NOMO-1 (cell line): ENCODE measurements at regions not wholly inside any gene's neighbourhood (a gene's known extent, or its start where the extent isn't known, plus 50 kb on each side); places are given as distances from the start of the nearest gene placed in this dataset.
"Not testable (repeated sequence)": the region's sequence is repeated elsewhere in the genome, so short reads cannot be mapped to it uniquely, and the experiment has no call there.

Source experiments
- DNase-seq, 2 experiments: peaks; one replicate each; lab custom pipeline; 2025; ENCODE audit not compliant: unreplicated experiment in 2 of 2; lab: John Stamatoyannopoulos, UW

DNA sequence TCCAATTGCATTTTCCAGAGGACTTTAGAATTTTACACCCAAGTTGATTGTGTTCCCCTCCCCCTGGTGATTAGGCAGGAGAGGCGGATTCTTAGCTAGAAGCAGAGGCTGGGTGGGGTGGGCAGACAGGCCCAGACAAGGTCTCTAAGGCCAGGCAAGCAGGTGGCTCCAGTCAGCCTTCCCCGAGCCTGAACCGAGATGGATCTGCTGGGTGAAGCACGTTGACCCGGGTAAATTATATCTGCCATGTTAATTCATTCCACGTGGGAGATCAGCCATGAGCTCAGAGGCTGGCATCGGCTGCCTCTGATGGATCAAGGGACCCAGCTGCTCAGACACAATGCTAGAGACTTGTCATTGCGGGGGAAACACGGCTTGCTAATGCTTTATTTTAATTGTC is 159.5 kb upstream of the MAFB start:
- no peak for DNase-seq

DNA sequence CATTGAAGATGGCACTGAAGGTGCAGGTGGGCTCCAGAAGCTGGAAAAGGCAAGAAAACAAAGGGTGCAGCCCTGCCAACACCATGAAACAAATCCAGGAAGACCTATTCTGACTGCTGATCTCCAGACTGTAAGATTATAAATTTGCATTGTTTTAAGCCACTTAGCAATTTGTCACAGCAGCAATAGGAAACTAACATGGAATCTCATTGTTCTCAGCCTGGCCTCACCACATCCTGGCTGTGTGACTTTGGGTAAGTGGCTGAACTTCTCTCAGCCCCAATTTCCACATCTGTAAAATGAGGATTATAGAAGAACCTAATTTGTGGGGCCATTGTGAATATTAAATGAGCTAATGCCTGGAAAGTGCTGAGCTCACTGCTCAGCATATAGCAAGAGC is 160.4 kb upstream of the MAFB start:
- DNase-seq, result no peak

GRCh38 chr20:40851051-40851450 is 162.0 kb upstream of the MAFB start:
- no peak for DNase-seq

DNA sequence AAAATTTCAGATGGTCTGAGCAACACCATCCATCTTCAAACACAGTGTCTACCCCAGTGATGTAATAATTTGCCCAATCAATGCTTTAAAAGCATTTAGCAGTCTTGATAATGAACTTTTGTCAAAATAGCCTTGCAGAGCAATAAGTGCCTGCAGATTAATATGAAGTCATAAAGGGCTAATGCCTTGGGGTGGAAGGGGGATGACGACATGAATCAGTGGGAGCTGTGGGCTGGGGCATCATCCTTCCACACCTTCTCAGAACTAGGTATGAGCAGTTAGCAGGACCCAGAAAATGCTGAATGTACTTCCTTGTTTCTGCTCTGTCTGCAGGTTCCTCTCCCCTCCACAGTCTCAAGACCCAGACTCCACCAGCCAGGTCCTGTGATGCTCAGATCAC is 166.2 kb upstream of the MAFB start:
- peak in 1 of 2 experiments; percentile 6 for DNase-seq

DNA sequence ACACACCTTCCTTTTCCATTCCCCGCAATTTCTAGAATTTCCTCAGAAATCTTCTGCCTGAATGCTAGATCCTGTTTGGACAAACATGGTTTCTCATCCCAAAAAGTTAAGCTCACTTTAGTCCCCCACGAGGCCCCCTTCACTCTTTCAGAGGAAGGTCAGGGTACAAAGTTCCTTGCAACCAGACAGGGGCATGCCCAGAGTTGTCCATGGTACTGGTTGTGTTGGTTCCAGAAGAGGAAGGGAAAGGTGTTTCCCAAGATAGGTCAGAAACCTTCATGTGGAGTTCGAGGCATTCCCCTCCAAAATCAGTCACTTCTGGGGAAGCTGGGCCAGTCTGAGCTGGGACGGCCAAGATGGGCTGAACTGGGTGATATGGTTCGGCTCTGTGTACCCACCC is 167.6 kb upstream of the MAFB start:
- DNase-seq, result no peak

DNA sequence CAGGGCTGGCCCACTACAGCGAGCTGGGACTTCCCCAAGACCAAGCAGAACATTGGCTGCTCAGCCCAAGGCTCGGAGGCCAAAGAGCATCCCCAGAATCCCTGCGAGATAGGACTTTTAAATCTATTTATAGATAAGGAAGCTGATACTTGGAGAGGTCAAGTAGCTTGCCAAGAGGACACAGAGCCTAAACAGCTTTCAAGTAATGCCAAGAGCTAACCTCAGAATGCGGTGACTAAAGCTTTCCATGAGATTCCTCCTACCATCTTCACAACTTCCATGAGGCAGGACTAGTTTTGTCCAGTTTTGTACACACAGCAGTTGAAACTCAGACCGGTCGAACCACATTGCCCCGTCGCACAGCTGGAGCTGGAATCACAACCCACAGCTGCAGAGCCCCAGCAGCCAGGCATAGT is 168.1 kb upstream of the TOP1 start:
- no peak for DNase-seq

DNA sequence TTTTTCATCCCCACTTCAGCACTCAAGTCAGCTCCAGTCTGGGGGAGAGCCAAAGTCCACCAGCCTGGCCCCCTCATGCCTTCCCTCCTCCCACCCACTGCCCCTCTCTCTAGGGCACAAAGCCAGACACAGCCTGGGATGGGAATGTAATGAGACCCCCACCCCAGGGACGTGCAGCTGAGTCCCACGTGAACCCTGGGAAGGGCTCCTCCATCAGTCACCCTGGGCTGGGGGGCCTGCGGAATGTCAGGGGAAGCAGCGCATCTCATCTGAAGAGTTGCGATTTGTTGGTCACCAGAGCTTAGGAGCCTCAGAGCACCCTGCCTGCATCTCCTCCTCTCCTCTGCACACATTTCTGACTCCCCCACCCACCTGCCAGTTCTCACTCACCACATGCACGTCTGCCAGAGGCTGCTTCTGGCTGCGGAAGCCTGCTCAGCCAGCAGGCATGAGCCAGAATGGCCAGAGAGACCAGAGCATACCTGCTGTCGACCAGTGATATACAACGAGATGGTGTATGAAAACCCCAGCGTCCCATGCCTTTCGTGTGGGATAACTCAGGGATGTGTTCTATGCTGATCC is 167.1 kb upstream of the TOP1 start:
- no peak for DNase-seq

DNA sequence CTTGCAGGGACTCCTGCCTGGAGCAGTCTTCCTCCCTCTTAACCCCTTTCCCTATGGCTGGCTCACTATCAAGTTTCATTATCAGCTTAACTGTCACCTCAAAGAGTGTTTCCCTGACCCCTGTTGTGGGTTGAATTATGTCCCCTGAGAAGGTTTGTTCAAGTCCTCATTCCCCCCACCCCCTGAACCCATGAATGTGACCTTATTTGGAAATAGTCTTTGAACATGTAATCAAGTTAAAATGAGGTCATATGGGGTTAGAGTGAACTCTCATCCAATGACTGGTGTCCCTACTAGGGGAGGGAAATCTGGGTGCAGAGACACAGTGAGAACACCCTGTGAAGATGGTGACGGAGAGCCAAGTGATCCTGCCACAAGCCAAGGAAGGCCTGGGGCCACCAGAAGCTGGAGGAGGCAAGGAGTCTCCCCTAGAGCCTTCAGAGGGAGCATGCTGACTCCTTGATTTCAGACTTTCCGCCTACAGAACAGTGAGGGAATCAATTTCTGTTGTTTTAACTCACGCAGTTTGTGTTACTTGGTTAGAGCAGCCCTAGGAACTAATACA is 165.2 kb upstream of the TOP1 start:
- no peak for DNase-seq

- no peak for DNase-seq
Observed at GRCh38 chr20:40864470-40864869, 164.2 kb upstream of the TOP1 start.

- no peak for DNase-seq
Observed at GRCh38 chr20:40865095-40865494, 163.5 kb upstream of the TOP1 start.

- DNase-seq, result no peak
Observed at GRCh38 chr20:40866056-40866455, 162.6 kb upstream of the TOP1 start.

DNA sequence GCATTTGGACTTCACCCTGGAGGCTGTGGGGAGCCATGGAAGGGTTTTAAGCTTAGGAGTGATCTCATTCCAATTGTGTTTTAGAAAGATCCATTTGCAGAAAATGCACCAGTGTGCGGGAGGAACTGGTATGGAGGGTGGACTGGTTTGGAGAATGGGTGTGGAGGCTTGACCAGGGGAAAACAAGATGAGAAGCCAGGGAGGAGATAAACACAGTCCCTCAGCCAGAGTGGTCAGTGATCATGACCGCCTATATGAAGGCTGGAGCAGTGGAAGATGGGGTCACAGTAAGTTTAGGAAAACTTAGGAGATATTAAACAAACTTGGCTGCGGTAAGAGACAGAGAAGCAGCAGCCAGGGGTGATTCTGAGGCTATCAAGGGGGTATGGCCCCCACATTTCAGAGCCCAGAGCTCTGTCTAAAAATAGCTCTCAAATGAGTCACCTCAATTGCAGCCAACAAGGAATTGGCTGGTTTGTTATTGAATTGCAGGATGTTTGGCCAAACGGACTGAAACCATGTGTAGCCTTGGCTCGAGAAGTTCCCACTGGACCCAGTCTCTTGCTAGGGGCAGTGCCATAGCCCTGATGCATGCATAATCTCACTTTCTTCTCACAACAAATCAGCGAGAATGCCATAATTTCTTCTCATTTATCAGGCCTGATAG is 159.9 kb upstream of the TOP1 start:
- DNase-seq, result no peak

DNA sequence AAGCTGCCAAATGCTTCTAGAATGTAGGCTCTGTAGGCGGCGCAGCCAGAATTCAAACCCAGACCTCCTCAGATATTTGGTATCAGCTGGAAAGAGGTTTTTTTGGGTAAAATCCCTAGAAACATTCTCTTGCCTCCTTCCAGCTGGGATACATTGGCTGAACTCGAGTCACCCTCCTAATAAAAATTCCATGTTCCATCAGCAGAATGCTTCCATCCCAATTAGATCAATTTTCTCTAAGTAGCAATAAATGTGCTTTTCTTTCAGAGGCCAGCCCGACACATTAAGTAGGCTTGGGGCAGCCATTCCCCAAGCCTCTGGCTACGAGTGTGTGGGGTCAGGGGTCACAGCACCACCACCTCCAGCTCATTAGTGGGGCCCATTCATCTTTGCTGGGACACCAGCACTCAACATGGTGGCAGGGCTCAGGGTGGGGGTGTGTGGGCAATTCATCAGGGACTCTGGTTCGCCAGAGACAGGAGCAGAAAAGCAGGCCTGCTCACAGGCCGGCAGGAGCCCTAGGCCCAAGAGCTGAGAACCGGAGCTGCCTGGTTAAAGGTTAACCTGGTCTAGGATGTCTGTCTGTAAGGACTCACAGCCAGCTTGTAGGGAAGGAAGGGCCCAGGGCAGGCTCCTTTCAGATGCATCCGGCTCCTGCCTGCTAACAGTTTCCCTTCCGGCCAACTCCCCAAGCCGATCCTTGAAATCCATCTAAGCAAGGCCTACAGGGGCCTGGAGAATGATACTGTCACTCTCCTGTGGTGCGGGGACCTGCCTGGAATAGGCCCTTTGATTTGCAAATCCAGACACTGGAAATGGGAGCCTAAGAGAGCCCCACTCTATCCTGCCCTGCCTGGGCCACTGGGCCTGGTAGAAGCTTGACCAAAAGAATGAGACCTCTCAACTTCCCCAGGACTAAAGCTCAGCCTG is 159.1 kb upstream of the TOP1 start:
- no peak for DNase-seq

DNA sequence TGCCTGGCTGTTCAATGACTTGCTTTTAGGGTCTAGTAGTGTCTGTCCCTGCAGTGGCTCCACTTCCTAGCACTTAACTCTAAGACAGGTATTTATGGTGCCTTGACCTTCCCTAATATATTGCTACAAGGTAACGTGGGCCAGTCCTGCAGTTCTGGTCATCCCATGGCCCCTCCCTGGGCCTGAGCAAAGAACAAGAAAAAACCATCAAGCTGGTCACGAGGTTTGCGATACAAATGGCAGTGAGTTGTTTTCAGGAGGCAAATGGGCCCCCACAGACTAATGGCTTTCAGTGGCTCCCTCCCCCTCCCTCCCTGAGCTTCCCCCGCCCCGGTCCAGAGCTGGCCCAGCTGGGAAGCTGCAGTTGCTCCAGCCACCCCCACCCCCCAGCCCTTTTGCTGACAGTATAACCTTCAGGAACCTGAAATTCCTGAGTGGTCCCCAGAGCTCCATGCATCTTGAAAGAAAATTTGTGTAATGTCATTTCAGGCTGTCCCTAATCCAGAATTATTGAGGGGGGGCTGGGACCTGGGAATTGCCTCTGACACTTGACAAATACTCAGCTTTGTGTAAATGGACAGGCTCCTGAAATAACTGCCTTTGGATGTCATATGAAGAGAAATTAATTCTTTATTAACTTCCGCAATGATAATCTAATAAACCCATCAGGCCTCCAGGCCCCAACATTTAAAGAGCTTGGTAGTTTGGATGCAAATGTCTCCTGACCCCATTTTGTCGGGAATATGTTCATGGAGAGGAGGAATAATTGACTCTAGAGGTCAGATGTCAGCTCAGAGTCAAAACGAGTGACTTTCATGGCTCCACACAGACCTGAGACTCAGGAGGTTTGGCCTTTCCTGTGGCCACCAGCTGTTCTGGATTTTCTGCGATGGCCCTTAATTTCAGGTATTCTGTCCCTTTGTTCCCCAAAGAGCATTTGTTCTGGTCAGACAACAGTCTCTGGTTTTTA is 153.2 kb upstream of the TOP1 start:
- DNase-seq, result no peak

- not testable (repeated sequence) for DNase-seq
Observed at GRCh38 chr20:40878099-40878498, 150.5 kb upstream of the TOP1 start.

GRCh38 chr20:40880063-40880728 is 148.4 kb upstream of the TOP1 start:
- peak; percentile 56 to 66 for DNase-seq

- DNase-seq, result no peak
Observed at GRCh38 chr20:40880729-40881109, 147.9 kb upstream of the TOP1 start.

GRCh38 chr20:40882152-40882551 is 146.5 kb upstream of the TOP1 start:
- peak; percentile 55 to 61 for DNase-seq

DNA sequence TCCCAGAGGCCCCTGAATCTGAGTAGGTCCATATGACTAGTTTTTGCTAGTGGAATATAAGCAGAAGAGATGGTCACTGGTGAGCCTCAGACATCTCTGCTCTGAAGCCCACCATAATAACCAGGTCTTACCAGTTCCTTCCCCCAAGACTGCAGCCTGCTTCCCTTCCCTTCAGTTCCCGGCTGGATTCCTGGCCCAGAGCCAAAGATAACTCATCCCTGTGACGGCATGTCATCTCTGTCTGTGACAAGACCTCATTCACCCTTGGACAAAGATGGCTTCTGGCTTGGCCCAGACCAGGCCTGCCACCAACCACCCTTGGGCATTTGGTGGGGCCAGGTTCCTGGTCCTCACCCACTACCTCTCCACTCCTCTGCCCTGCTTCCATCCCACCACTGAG is 145.5 kb upstream of the TOP1 start:
- no peak for DNase-seq

DNA sequence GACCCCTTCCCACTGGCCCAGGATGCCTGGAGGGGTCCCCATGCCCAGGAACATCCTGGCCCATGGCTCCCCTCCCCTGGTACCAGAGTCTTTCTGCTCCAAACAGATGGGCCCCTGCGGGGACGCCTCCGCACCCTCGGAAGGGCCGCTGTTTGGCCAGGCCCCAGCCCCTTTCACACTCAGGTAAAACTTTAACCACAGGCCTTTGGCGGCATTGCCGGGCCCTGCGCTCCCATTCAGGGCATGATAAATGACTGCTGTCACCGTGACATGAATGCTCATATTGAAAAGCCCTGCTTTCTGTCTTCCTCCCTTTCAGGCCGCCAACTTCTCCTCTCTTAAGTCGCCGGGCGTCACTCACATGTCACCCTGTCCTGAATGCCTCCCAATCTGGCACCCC is 141.5 kb upstream of the TOP1 start:
- no peak for DNase-seq
